ENCODE measurements at regions not wholly inside any gene's neighbourhood (a gene's known extent, or its start where the extent isn't known, plus 50 kb on each side); places are given as distances from the start of the nearest gene placed in this dataset.

- DNase-seq: no peak
Observed at GRCh38 chr2:61721382-61721781, 132.5 kb downstream of the FAM161A start.

- no peak for DNase-seq
Observed at GRCh38 chr2:61720911-61721310, 132.9 kb downstream of the FAM161A start.

DNA sequence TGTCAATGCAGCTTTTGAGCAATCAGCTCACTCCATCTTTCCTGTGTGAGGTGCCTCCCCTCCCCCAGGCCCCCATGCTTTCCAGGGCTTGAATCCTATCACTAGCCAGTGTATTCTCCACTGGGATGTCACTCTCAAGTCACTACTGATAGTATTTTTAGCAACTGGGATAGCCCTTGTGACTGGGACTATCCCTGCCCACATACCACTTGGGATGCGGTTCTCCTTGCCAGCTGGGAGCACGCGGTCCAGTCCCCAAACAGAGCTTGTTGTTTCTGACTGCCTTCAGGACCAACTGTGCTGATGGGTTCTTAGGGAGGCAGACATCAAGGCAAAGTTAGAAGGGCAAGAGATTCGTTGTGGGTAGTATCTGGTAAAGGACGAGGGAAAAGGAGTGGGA, 134.9 kb downstream of the FAM161A start:
- no peak for DNase-seq

DNA sequence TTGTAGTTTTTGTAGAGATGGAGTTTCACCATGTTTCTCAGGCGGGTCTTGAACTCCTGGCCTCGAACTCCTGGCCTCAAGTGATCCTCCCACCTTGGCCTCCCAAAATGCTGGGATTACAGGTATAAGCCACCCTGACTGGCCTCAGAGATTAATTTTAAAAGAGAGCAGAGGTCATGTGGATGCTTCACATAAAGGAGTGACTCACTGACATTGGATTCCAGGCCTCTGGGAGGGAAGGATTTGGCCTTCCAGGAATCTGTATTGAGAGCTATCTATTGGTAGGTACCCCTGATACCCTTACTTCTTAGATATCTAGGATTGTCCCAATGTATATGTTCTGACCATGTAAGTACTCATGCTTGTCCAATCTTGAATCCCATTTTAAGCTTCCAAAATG, 138.4 kb downstream of the FAM161A start:
- no peak for DNase-seq

DNA sequence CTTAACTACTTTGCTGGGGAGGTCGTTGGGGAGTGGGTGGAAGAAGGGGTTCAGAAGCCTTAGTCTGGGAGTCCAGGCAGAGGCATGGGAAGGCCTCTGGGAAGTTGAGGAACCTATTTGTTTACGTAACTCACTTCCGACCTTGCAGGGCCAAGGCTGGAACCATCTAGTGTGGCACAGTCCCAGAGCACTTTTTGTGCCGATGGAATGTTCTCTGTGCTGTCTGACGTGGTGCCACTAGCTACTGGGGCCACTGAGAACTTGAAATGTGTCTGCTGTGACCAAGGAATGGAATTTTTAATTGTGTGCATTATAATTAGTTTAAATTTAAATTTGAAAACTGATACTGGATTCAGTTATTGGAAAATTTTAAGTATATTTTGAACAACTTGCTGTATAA, 139.7 kb downstream of the FAM161A start:
- no peak for DNase-seq

- DNase-seq: no peak
Observed at GRCh38 chr2:61713457-61713856, 140.4 kb downstream of the FAM161A start.

DNA sequence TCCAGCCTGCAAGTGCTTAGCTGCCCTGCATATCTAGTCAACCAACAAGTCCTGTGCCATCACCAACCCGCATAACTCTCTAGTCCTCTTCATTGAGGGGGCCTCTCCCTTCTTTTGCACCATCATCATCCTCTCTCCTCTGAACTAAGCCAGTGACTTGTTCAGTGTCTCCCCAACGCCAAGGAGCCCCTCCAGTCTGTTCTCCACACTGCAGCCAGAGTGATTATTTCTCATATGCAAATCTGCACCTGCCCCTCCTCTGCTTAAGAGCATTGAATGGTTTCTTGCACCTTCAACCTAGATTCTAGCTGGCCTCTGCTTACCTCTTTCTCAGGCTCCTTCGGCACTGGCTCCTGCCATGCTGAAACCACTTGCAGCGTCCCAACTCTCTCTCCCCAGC, 141.8 kb downstream of the FAM161A start:
- no peak for DNase-seq

GRCh38 chr2:61710711-61711110, 143.1 kb downstream of the FAM161A start:
- DNase-seq: no peak

GRCh38 chr2:61707984-61708852, 145.6 kb downstream of the FAM161A start:
- DNase-seq: no peak

GRCh38 chr2:61705625-61706024, 148.2 kb downstream of the FAM161A start:
- DNase-seq: no peak

- no peak for DNase-seq
Observed at GRCh38 chr2:61704364-61704763, 149.5 kb downstream of the FAM161A start.

- DNase-seq: no peak
Observed at GRCh38 chr2:61702088-61702467, 151.8 kb downstream of the FAM161A start.

GRCh38 chr2:61700464-61700863, 153.4 kb downstream of the FAM161A start:
- no peak for DNase-seq

GRCh38 chr2:61694312-61695274, 156.4 kb upstream of the XPO1 start:
- peak; percentile 85 to 86 for DNase-seq

DNA sequence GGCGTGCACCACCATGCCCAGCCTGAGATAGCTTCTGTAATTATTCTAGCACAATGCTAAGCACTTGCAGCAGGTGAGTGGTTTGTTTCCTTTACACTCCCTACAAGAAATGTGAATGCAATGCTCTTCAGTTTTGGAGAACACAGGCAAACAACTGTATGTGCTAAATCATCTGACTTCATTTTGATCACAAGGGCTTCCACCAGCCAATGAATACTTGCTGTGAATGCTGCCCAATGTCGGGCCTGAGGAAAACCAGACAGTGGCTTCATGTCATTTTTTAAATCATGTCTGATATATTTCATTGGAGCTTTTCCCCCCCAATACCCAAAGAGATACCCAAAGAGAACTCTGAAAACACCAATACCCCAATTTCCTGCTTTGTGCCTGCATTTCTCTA, 155.6 kb upstream of the XPO1 start:
- no peak for DNase-seq

- DNase-seq: no peak
Observed at GRCh38 chr2:61690078-61690596, 152.0 kb upstream of the XPO1 start.

DNA sequence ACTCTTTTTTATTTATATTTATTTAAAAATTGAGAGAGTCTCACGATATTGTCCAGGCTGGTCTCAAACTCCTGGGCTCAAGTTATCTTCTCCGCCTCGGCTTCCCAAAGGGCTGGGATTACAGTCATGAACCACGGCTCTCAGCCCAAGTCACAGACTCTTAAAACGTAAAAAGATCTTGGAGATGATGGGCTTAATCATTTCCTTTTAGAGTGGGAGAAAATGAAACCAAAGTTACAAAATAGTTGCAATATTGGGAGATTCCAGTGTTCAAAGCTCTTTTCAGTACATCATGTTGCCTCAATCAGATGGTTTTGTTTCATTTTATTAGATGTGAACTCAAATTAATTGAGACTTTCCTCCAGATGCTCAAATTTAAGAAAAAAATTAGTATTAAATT, 151.4 kb upstream of the XPO1 start:
- no peak for DNase-seq

DNA sequence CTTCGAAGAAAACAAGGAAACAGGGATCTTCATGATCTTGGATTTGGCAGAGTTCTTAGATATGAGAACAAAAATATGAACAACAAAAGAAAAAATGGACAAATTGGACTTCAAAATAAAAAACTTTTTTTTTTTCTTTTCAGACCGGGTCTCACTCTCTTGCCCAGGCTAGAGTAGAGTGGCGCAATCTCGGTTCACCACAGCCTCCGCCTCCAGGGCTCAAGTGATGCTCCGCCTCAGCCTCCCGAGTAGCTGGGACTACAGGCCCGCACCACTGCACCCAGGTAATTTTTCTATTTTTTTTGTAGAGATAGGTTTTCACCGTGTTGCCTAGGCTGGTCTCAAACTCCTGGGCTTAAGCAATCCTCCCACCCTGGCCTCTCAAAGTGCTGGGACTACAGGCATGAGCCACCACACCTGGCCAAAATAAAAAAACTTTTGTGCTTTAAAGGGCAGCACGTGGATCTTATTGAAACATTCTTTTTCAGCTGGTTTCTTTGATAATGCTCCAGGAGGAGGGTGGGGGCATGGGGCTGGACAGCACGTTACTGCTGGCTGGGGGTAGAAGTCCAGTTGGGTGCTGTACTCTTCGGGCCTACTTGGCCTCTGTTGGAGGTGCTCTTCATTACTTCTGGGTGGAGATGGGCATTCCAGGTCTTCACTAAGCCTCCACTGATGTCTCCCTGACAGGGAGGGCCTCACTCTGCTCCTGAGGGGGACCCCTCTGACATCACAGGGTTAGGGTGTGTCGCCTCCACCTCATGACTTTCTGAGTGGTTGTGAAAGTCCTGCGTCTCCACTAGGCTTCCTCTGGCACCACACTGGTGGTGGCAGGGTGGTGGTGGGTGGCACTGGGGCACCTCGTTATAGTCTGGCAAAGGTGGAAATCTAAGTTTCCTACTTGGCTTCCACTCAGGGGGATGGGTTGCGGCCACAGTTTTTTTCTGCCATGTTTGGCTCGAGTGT, 150.5 kb upstream of the XPO1 start:
- no peak for DNase-seq

- no peak for DNase-seq
Observed at GRCh38 chr2:61679096-61679495, 140.9 kb upstream of the XPO1 start.

DNA sequence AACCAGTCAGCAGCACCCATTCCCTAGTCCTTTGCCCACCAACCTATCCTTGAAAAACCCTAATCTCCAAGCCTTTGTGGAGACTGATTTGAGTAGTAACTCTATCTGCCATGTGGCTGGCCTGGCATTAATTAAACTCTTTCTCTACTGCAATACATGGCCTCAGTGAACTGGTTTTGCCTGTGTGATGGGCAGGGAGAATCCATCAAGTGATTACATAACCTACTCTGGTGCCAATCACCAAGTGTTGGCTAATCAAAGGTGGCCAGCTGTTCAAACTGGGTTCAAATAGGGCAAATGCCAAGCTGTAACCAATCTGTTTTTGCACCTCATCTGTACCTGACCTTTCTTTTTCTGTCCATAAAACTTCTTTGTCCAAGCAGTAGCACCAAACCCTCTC, 139.8 kb upstream of the XPO1 start:
- DNase-seq: no peak

GRCh38 chr2:61677306-61677705, 139.2 kb upstream of the XPO1 start:
- DNase-seq: no peak

- DNase-seq: no peak
Observed at GRCh38 chr2:61675204-61675603, 137.0 kb upstream of the XPO1 start.
